ENCODE measurements at regions not wholly inside any gene's neighbourhood (a gene's known extent, or its start where the extent isn't known, plus 50 kb on each side); places are given as distances from the start of the nearest gene placed in this dataset.

GRCh38 chr13:50679321-50679720 lies 164.2 kb downstream of the DLEU7 start:
- no peak for DNase-seq (ENCODE audit: low read depth in 2 of 2)

GRCh38 chr13:50682002-50682401 lies 161.5 kb downstream of the DLEU7 start:
- DNase-seq (ENCODE audit: low read depth in 2 of 2), result no peak

- no peak for DNase-seq (ENCODE audit: low read depth in 2 of 2)
These were observed 160.5 kb downstream of the DLEU7 start for GRCh38 chr13:50682966-50683365.

DNA sequence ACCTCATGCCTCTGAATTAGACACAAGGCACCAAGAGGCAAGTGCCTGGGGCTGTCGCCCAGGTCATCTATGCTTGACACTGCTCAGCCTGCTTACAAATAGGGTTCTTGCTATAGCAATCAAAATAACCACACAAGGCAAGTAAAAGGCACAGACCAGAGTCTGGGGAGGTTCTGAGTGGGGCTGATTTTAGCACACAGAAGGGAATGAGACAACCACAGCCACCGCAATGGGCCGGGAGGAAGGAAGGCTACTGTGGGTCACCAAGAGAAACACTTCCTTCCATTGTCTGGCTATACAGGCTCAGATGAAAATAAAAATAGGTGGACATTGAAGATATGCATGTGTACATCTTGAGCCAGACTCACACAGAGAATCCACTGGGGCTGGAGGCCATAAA lies 159.1 kb downstream of the DLEU7 start:
- no peak for DNase-seq (ENCODE audit: low read depth in 2 of 2)

DNA sequence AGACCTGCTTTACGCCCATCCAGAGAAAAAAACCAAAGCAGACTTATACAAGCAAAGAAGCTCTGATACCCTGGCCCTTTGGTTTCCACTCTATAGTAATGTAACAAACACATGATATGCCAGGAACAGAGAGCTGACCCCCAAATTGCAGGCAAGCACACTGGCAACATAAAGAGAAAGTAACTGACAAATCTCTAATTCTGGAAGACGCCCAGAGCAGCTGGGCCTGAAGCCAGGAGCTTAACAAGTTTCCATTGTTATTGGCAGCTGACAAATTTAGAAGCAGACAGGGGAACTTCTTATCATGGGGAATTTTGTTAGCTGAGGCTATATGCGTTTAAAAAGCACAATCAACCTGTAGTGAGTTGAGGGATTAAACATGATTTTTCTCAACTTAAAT lies 158.0 kb downstream of the DLEU7 start:
- no peak for DNase-seq (ENCODE audit: low read depth in 2 of 2)

DNA sequence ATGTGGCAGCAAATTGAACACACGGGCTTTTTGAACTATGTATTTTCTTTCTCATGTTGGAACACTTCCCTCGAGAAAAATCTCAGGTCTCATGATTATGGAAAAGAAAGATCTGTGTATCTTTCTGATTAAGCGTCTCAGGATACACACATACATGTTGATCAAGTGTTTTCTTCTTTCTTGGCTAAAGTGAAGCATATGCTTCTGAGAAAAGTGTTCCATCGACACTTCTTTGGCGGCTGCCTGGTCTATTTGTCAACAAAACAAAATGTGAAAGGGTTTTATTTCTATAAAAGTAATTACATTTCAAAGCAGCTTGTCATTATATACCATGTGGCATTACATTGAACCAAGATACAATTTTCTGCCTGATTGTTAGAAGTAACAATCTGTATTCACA lies 157.5 kb downstream of the DLEU7 start:
- no peak for DNase-seq (ENCODE audit: low read depth in 2 of 2)

DNA sequence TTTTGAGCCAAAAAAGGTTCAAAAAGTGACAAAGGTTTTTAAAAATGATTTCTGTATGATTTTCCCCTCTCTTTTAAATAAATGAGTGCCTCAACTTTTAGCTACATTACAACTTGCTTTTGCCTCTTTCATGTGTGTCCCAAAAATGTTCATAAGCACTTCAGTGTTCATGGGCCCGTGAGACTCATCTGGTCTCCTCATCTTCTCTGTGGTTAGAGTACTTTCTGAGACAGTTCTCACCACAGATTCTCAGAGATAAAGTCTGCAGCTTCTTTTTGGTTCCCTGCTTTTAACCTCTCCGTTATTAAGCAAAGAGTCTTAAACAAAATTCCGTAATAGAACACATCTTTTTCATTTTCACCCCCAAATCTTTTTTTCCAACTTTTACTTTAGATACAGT lies 156.9 kb downstream of the DLEU7 start:
- DNase-seq (ENCODE audit: low read depth in 2 of 2), result no peak

GRCh38 chr13:50687545-50687944 lies 155.9 kb downstream of the DLEU7 start:
- no peak for DNase-seq (ENCODE audit: low read depth in 2 of 2)

GRCh38 chr13:50690006-50690405 lies 153.5 kb downstream of the DLEU7 start:
- DNase-seq (ENCODE audit: low read depth in 2 of 2), result no peak

- DNase-seq (ENCODE audit: low read depth in 2 of 2), result no peak
These were observed 152.3 kb downstream of the DLEU7 start for GRCh38 chr13:50691176-50691680.

- no peak for DNase-seq (ENCODE audit: low read depth in 2 of 2)
These were observed 151.7 kb downstream of the DLEU7 start for GRCh38 chr13:50691681-50692263.

- DNase-seq (ENCODE audit: low read depth in 2 of 2), result no peak
These were observed 151.0 kb downstream of the DLEU7 start for GRCh38 chr13:50692396-50692915.

DNA sequence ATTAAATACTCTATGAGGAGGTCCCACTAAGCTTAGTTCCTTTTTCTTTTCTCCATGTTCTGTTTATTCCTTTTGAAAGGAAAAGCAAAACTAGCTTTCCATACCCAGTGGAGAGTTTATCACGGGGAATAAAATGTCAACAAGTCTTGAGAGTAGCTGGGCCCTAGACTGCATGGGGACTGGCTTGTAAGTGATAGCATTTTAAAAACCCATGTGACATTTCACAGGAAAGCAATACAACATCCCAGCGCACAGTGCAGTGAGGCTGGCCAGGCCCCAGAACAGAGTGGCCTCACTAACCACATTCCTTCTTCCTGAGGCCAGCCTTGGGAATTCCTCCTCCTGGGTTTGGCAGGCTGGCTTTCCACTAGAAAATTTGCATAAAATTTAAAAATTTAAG lies 149.8 kb downstream of the DLEU7 start:
- DNase-seq (ENCODE audit: low read depth in 2 of 2), result no peak

- DNase-seq (ENCODE audit: low read depth in 2 of 2), result no peak
These were observed 145.5 kb downstream of the DLEU7 start for GRCh38 chr13:50697746-50698539.

- no peak for DNase-seq (ENCODE audit: low read depth in 2 of 2)
These were observed 143.4 kb downstream of the DLEU7 start for GRCh38 chr13:50699874-50700663.

DNA sequence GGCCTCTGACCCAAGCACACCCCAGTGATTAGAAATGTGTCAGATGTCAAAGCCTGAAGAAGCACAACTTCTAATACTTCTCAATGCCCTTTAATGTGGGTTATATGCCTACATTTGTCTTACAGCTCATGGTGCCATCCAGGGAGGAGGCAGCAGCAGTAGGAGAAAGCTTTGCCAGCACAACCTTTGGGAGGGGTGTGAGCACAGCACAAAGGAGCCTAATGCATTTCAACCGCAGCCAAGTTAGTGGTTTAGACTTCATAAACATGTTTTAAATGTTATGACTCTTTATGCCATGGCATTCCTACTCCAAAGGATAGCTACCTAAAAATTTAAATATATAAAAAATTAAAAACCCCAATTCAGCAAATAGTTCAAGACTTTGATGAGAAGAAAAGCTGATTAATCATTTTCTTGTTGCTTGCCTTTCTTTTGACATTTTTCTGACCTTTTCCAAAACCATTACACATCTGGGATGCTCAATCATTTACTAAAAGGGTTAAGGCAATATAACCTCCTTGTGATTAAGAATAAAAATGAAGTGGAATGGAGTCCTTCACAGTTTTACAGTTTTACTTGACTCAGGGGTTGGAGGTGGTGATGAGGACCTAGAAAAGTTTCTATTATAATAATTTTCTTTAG lies 142.7 kb downstream of the DLEU7 start:
- no peak for DNase-seq (ENCODE audit: low read depth in 2 of 2)

GRCh38 chr13:50701469-50701868 lies 142.0 kb downstream of the DLEU7 start:
- no peak for DNase-seq (ENCODE audit: low read depth in 2 of 2)

- no peak for DNase-seq (ENCODE audit: low read depth in 2 of 2)
These were observed 137.0 kb downstream of the DLEU7 start for GRCh38 chr13:50706505-50706904.

GRCh38 chr13:50707628-50708027 lies 135.9 kb downstream of the DLEU7 start:
- no peak for DNase-seq (ENCODE audit: low read depth in 2 of 2)

GRCh38 chr13:50708461-50708860 lies 135.0 kb downstream of the DLEU7 start:
- DNase-seq (ENCODE audit: low read depth in 2 of 2), result no peak

GRCh38 chr13:50709058-50709457 lies 134.4 kb downstream of the DLEU7 start:
- no peak for DNase-seq (ENCODE audit: low read depth in 2 of 2)
